T-helper 2 cell (primary cell): ENCODE measurements at regions not wholly inside any gene's neighbourhood (a gene's known extent, or its start where the extent isn't known, plus 50 kb on each side); places are given as distances from the start of the nearest gene placed in this dataset.
"Not testable (repeated sequence)": the region's sequence is repeated elsewhere in the genome, so short reads cannot be mapped to it uniquely, and the experiment has no call there.

Source experiments
- DNase-seq, 5 experiments: peaks; one replicate each; pipeline versions ENCODE4 v3.0.0 to v3.0.0-alpha.2; 2012 to 2022

DNA sequence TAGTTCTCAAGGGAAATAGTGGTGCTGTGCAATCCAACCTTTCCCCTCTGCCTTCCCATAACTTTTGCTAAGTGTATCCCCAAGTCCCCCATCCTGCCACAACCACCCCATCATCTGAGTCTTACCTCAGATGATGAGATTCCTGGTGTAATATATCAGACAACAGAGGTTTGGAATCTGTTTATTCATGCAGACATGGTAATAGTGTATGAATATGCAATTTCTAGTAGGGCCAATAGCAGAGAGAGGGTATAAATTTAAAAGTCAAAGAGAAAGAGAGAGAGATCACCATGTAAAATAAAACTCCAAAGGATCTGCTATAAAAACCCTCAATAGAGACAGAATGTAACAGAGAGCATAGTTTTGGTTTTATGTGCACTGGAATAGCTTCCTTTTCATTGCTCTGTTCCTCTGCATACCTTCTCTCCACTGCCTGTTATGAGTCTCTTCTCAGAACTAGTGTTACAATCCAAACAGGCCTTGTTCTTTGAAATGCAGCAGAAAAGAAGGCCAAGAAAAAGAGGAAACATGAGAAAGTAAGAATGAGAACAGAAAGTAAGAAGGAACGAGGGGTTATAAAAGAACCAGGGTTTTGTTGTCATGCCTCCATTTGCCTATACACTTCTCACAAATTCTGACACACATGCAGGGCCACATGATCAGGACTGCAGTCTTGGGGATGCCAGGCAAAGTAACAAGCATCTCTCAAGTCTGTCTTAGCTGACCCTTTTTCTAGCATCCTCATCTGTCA is 278.0 kb downstream of the CETN3 start:
- no peak for DNase-seq

DNA sequence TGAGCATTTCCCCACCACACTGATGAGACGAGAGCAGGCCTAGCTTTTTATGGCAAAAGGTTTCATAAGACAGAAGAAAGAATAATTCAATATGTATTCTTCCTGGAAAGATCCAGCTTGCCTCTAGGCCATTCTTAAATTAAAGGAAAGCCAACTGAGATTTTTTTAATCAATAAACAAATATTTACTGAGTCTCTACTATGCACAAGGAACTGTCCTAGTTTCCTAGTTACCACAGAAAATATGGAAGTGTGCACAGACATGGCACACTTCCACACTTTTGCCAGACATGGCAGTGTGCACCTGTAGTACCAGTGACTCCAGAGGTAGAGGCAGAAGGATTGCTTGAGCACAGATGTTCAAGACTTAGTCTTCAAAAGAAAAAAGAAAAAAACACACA is 281.0 kb downstream of the CETN3 start:
- no peak for DNase-seq

DNA sequence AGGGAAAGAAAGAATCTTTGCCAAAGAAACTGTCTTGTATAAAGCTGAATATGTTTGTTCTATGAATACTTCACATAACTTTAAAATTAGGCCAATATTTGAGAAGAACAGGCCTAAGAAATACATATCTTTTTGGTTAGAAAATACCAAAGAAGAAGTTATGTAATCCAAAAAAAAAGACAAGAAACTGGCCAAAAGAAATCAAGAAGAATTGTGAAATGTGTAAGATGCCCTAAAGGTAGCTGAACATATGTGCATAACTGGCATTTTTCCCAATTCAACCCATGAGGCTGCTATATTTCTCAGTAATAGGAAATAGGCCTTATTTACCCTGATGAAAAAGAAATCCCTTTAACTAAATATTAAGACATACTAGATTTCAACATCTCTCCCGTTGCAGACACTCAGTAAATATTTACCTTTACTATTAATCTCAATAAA is 290.0 kb downstream of the CETN3 start:
- no peak for DNase-seq

GRCh38 chr5:90117005-90117404 is 292.6 kb downstream of the CETN3 start:
- DNase-seq: no peak

- no peak for DNase-seq
These were observed 296.4 kb downstream of the CETN3 start for GRCh38 chr5:90113108-90113507.

DNA sequence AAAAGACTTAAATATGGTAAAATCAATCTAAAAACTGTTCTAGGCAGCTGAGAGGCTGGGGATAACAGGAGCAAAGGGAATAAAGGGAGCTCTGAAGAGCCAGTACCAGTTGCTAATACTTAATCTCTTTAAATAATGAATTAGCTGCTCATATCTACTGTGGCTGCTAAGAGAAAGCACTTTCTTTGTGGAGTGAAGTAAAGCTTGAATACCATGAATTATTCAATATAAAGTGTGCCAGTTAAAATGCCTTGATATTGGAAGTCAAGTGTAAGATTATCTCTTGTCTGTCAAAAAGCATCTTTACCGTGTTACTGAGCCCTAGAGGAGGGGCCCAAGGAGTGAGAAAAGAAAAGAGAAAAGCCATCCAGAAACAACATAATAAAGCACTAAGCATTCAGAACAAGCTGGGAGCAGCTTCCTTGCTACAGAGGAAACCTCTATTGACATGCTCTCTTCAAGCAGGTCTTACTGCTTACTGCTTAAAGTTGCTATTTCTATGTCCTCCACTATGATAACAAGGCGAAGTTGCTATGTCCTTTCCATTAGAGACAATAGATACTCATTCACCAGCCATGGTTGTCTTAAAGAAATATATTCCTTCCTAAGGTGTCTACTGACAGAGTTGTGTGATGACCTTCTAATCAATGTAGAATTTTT is 297.4 kb downstream of the CETN3 start:
- no peak for DNase-seq

GRCh38 chr5:90111364-90112032 is 298.1 kb downstream of the CETN3 start:
- no peak for DNase-seq

DNA sequence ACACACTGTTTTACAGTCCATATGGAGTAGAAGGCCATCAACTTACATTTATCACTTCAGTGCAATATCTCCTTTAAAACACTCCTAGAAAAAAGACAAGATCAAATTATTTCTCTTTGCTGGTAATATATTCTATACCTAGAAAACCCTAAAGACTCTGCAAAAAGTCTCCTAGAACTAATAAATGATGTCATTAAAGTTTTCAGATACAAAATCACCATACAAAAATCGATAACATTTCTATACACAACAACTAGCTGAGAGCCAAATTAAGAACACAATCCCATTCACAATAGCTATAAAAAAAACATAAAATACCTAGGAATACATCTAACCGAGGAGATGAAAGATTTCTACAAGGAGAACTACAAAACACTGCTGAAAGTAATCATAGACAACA is 300.3 kb downstream of the CETN3 start:
- DNase-seq: no peak

- DNase-seq: no peak
These were observed 310.5 kb downstream of the CETN3 start for GRCh38 chr5:90099099-90099498.

GRCh38 chr5:90097082-90097477 is 312.5 kb downstream of the CETN3 start:
- DNase-seq: no peak

DNA sequence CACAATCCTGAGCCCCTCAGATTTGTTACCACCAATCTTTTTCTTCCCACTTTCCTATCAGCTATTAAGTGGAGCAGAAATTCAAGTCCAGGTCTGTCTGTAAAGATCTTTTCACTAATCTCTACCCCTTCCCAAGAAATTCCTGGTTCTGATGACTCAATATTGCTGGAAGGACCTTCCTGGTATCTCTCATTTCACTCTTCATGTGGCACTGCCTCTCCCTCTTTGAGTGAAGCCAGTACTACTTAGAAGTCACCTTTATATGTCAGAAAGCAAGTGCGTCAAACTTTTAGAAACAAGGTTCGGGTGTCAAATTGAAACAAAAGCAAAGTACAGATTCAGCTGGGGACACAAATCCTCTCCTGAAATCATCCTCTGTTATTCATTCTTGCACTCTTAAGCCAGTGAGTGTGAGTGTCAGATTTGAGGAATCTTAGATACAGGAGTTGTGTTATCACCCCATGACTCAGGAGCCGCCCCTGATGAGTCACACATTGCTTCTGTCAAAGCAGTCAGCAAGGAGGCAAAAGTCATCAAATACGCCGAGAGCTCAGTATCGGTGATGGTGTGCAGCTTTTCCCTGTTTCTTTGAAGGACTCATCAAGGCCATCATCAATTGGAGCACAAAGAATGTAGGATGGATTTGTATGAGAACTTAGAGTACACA is 313.0 kb downstream of the CETN3 start:
- no peak for DNase-seq

DNA sequence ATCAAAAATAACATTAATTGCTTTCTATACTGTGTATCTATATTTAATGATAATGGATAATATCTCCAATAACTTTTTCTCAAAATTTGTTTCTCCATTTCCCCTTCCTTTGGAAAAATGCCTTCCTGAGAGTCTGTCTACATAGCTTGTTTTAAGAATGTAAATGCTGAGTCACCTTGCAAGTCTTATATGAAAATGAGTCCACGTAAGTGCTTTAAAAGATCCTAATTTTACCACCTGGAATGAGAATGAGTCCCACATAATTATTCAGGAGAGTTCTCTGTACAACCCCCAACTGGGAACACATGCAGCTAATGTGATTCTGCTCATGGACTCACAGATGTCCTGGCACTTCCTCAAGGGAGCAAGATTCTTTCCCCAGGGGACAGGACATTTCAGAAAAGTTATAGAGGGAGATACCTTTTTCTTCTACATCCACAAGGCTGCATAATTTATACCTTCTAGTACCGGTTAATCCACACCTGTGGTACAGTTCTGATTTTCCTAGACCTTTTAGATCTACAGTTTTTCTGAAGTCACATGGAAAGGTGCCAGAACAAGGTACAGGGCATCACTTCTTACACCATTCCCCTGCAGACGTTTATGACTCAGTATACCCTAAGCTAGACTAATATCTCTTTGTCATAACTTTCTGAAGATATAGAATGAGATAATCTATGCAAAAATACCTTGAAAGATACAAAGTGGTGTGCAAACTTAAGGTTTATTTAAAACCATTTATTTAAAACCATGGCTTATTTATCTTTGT is 314.1 kb downstream of the CETN3 start:
- no peak for DNase-seq

DNA sequence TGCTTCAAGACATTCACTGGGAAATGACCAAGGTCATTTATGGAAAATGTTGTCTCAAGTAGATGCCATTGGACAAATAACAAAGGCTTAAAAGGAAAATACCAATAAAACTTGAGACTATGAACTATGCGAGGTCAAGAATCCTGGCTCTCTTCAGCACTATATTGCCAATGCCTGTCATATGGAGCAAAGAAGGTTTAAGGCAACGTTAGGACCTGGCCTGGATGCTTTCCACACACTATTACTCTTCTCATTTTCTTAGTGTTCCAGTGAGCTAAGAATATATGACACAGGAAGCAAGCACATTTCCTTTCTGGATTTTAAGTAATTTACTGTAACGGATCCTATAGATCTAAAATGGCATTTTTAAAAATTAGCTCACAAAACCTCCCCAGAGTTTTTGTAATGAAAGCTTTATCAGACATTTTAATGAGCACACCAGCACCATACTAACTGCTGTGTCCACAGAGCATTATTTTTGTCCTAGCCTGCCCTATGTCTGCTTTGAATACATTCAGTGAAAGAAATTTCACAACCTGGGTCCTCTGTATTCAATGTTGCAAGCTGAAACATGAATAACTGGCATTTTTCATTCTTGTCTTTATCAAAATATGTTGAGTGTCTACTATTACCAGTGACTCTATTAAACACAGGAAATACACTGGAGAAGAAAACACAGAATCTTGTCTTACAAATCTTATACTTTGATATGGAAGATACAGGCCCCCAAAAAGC is 315.6 kb downstream of the CETN3 start:
- DNase-seq: no peak

GRCh38 chr5:90092734-90093133 is 316.8 kb downstream of the CETN3 start:
- DNase-seq: no peak

GRCh38 chr5:90084342-90084741 is 325.2 kb downstream of the CETN3 start:
- no peak for DNase-seq

GRCh38 chr5:90073026-90073570 is 336.5 kb downstream of the CETN3 start:
- not testable (repeated sequence) for DNase-seq

- DNase-seq: no peak
These were observed 337.9 kb downstream of the CETN3 start for GRCh38 chr5:90071656-90072055.

- no peak for DNase-seq
These were observed 338.5 kb downstream of the CETN3 start for GRCh38 chr5:90071066-90071465.

DNA sequence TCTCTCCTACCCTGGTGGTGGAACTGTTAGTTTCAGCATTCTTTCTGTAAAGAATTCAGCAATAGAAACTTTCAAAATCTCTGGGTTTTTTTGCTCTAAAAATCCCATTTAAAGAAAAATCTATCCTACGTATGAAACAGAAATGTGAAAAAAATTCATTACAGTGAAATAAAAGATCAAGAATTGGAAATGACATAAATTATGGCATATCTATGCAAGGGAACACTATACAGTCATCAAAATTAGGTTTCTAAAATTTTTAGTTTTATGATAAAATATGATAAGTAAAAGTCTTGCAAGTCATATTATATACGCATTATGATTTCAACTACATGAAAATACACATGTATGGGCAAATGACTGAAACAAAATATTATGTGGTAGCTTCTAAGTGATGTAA is 342.6 kb downstream of the CETN3 start:
- DNase-seq: no peak

DNA sequence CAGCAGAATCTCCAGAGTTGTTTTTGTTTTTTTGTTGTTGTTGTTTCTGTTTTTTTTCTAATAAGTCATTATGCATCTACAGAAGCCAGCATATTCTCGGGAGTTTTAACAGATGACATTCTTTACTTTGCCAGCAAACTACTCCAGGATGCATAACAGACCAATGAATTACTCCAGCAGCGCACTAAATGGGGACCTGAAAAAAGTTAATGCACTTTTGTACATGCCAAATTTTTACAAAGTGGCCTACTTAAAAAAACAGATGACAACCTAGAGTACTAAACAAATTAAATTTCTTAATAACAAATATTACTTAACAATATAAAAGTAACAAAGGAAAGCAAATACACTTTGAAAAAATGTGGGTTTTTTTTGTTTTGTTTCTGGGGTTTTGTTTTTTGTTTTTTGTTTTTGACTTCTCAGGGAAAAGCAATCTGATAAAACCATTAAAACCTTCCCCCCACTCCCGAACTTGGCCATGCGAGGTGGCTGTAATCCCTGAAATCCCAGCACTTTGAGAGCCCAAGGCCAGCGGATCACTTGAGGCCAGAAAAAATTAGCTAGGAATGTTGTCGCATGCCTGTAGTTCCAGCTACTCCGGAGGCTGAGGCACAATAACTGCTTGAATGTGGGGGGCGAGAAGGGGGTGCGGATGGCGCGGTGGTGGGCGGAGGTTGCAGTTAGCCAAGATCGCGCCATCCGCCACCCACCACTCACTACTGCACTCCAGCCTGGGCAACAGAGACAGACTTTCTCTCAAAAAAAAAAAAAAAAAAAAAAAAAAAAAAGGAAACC is 352.4 kb downstream of the CETN3 start:
- DNase-seq: no peak
